GM23338 (cell line): ENCODE measurements at regions not wholly inside any gene's neighbourhood (a gene's known extent, or its start where the extent isn't known, plus 50 kb on each side); places are given as distances from the start of the nearest gene placed in this dataset.
"Not testable (repeated sequence)": the region's sequence is repeated elsewhere in the genome, so short reads cannot be mapped to it uniquely, and the experiment has no call there.

Experiments
- ATAC-seq: fragments of 200-7000 bp; cut with Tn5 transposase; 3 replicates; pipeline ENCODE4 v1.9.1; 2020
- DNase-seq: peaks from one replicate; pipeline ENCODE4 v3.0.0-alpha.2; 2015; ENCODE audit warnings: low spot score
- H2AFZ ChIP-seq: fragments of 200-600 bp; sonication (generic); 2 replicates; pipeline ENCODE4 v1.8.0; 2016; ENCODE audit warnings: antibody characterized with exemption, mild to moderate bottlenecking, moderate library complexity
- H3F3A ChIP-seq: fragments of 200-600 bp; sonication (generic); replicated peaks from 2 replicates; pipeline ENCODE4 v1.8.0; 2017; ENCODE audit warnings: antibody characterized with exemption, mixed run types, low read depth
- H3K27ac ChIP-seq: fragments of 200-600 bp; sonication (generic); 2 replicates; pipeline ENCODE4 v1.6.1; 2016; ENCODE audit warnings: low read depth
- H3K27me3 ChIP-seq: fragments of 200-600 bp; sonication (generic); 2 replicates; pipeline ENCODE4 v1.8.0; 2016; ENCODE audit warnings: mild to moderate bottlenecking, mixed run types, moderate library complexity; ENCODE audit not compliant: insufficient read depth
- H3K36me3 ChIP-seq: fragments of 200-600 bp; sonication (generic); 2 replicates; pipeline ENCODE4 v1.8.0; 2016; ENCODE audit warnings: mild to moderate bottlenecking; ENCODE audit not compliant: insufficient read depth
- H3K4me1 ChIP-seq: fragments of 200-600 bp; sonication (generic); 2 replicates; pipeline ENCODE4 v1.8.0; 2016; ENCODE audit warnings: mild to moderate bottlenecking, moderate library complexity; ENCODE audit not compliant: insufficient read depth
- H3K4me2 ChIP-seq: fragments of 200-600 bp; sonication (generic); 2 replicates; pipeline ENCODE4 v1.7.1; 2017; ENCODE audit warnings: mixed run types
- H3K4me3 ChIP-seq: fragments of 200-600 bp; sonication (generic); 2 replicates; pipeline ENCODE4 v1.6.1; 2016; ENCODE audit warnings: mixed run types
- H3K79me2 ChIP-seq: fragments of 200-600 bp; sonication (generic); replicated peaks from 2 replicates; pipeline ENCODE4 v1.8.0; 2017; ENCODE audit warnings: mild to moderate bottlenecking; ENCODE audit not compliant: insufficient read depth
- H3K9me2 ChIP-seq: fragments of 200-600 bp; sonication (generic); 2 replicates; pipeline ENCODE4 v1.8.0; 2017; ENCODE audit not compliant: insufficient read depth
- H4K20me1 ChIP-seq: fragments of 200-600 bp; sonication (generic); replicated peaks from 2 replicates; pipeline ENCODE4 v1.8.0; 2017; ENCODE audit warnings: mild to moderate bottlenecking; ENCODE audit not compliant: insufficient read depth
- H3K27ac Mint-ChIP-seq: 2 replicates; pipeline ENCODE4 v1.8.0; 2020; ENCODE audit warnings: inconsistent platforms, mild to moderate bottlenecking, moderate library complexity, mixed read lengths
- H3K27me3 Mint-ChIP-seq: 3 replicates; pipeline ENCODE4 v1.8.0; 2022; ENCODE audit warnings: low read depth, mild to moderate bottlenecking, moderate library complexity, mixed read lengths, inconsistent platforms; ENCODE audit not compliant: insufficient read depth, poor library complexity
- H3K36me3 Mint-ChIP-seq: 3 replicates; pipeline ENCODE4 v1.8.0; 2021; ENCODE audit warnings: low read depth, mild to moderate bottlenecking, inconsistent platforms, moderate library complexity, mixed read lengths
- H3K4me1 Mint-ChIP-seq: 3 replicates; pipeline ENCODE4 v1.8.0; 2020; ENCODE audit warnings: mild to moderate bottlenecking, inconsistent platforms, mixed read lengths
- H3K4me3 Mint-ChIP-seq: 3 replicates; pipeline ENCODE4 v1.8.0; 2021; ENCODE audit warnings: moderate library complexity, mild to moderate bottlenecking, inconsistent platforms, mixed read lengths
- H3K9me3 Mint-ChIP-seq: 3 replicates; pipeline ENCODE4 v1.8.0; 2020; ENCODE audit warnings: moderate library complexity, mild to moderate bottlenecking, inconsistent platforms, mixed read lengths
- EZH2 ChIP-seq: fragments of 200-600 bp; sonication (generic); IDR thresholded peaks from one replicate; pipeline ENCODE4 v1.8.0; 2017; ENCODE audit warnings: antibody characterized with exemption, mild to moderate bottlenecking, low read depth; ENCODE audit not compliant: unreplicated experiment
- NANOG ChIP-seq: IDR thresholded peaks from 2 replicates; pipeline ENCODE4 v1.6.1; 2016; ENCODE audit warnings: antibody characterized with exemption, borderline replicate concordance
- TF ChIP-seq, protein P1 (sequence below): fragments of 250-450 bp; sonication (Bioruptor Pico); IDR thresholded peaks from 2 replicates; pipeline ENCODE4 v1.5.0; 2020; ENCODE audit warnings: mild to moderate bottlenecking, moderate library complexity

DNA sequence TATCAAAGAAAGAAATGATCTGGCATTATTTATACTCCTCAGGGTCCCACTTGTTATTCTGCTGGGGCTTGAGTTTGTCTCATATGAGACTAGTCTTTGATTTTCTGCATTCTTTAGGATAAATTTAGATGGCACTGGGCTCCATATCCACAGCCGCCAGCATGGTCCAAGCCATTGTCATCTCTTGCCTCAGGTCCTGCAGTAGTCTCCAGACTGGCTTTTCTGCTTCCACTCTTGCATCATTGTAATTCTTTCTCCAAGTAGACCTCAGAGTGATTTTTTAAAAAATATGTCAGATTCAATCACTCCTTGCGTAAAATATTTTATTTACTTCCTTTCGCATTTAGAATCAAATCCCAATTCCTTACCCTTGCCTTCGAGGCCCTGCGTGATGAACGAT, 50.4 kb upstream of the ST3GAL6 start:
- peaks cover 31% of the 10 kb centered on the region for H3K4me1 ChIP-seq
- H3K4me3 ChIP-seq: no peak overlapping the region
- Mint-ChIP-seq H3K4me1 (peaks cover 29% of the 10 kb centered on the region), H3K27me3 (no peaks in the 10 kb centered on the region), H3K27ac (no peak overlapping the region), H3K36me3 (no peaks in the 10 kb centered on the region), H3K4me3 (no peak overlapping the region), H3K9me3 (peaks cover 3% of the 10 kb centered on the region)
- H3K36me3 ChIP-seq: no peaks in the 10 kb centered on the region
- no peak overlapping the region for H3K27ac ChIP-seq
- H3K4me2 ChIP-seq: no peak overlapping the region
- no peak overlapping the region for H2AFZ ChIP-seq
- H3K9me2 ChIP-seq: 0 out of 2 replicates have a peak, but pooled peaks cover 7% of the 10 kb centered on the region
- no peaks in the 10 kb centered on the region for H3K79me2 ChIP-seq
- H3K27me3 ChIP-seq: no peaks in the 10 kb centered on the region
- DNase-seq (no peak), ATAC-seq (no peak)
- H3F3A ChIP-seq: no peaks in the 10 kb centered on the region
- TF ChIP-seq, protein P1, sequence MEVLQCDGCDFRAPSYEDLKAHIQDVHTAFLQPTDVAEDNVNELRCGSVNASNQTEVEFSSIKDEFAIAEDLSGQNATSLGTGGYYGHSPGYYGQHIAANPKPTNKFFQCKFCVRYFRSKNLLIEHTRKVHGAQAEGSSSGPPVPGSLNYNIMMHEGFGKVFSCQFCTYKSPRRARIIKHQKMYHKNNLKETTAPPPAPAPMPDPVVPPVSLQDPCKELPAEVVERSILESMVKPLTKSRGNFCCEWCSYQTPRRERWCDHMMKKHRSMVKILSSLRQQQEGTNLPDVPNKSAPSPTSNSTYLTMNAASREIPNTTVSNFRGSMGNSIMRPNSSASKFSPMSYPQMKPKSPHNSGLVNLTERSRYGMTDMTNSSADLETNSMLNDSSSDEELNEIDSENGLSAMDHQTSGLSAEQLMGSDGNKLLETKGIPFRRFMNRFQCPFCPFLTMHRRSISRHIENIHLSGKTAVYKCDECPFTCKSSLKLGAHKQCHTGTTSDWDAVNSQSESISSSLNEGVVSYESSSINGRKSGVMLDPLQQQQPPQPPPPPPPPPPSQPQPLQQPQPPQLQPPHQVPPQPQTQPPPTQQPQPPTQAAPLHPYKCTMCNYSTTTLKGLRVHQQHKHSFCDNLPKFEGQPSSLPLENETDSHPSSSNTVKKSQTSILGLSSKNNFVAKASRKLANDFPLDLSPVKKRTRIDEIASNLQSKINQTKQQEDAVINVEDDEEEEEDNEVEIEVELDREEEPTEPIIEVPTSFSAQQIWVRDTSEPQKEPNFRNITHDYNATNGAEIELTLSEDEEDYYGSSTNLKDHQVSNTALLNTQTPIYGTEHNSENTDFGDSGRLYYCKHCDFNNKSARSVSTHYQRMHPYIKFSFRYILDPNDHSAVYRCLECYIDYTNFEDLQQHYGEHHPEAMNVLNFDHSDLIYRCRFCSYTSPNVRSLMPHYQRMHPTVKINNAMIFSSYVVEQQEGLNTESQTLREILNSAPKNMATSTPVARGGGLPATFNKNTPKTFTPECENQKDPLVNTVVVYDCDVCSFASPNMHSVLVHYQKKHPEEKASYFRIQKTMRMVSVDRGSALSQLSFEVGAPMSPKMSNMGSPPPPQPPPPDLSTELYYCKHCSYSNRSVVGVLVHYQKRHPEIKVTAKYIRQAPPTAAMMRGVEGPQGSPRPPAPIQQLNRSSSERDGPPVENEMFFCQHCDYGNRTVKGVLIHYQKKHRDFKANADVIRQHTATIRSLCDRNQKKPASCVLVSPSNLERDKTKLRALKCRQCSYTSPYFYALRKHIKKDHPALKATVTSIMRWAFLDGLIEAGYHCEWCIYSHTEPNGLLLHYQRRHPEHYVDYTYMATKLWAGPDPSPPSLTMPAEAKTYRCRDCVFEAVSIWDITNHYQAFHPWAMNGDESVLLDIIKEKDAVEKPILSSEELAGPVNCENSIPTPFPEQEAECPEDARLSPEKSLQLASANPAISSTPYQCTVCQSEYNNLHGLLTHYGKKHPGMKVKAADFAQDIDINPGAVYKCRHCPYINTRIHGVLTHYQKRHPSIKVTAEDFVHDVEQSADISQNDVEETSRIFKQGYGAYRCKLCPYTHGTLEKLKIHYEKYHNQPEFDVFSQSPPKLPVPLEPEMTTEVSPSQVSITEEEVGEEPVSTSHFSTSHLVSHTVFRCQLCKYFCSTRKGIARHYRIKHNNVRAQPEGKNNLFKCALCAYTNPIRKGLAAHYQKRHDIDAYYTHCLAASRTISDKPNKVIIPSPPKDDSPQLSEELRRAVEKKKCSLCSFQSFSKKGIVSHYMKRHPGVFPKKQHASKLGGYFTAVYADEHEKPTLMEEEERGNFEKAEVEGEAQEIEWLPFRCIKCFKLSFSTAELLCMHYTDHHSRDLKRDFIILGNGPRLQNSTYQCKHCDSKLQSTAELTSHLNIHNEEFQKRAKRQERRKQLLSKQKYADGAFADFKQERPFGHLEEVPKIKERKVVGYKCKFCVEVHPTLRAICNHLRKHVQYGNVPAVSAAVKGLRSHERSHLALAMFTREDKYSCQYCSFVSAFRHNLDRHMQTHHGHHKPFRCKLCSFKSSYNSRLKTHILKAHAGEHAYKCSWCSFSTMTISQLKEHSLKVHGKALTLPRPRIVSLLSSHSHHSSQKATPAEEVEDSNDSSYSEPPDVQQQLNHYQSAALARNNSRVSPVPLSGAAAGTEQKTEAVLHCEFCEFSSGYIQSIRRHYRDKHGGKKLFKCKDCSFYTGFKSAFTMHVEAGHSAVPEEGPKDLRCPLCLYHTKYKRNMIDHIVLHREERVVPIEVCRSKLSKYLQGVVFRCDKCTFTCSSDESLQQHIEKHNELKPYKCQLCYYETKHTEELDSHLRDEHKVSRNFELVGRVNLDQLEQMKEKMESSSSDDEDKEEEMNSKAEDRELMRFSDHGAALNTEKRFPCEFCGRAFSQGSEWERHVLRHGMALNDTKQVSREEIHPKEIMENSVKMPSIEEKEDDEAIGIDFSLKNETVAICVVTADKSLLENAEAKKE (CRISPR knock-in tag): no peak
- TF ChIP-seq EZH2: no peak
- no peak for TF ChIP-seq NANOG
- no peaks in the 10 kb centered on the region for H4K20me1 ChIP-seq

DNA sequence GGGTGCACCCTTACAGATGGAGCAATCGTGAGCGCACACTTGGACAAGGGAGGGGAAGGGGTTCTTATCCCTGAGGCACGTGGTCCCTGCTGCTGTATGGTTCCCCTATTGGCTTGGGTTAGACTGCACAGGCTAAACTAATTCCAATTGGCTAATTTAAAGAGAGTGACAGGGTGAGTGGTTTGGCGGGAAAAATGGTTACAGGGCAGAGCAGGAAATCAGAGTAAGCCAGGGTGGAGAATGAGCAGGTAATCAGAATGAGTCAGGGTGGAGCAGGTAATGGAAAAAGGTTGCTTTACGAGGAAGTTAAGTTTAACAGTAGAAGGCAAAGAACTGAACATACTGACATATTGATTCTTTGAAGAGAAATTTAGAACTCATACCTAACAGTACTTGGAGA, 49.8 kb upstream of the ST3GAL6 start:
- peaks cover 29% of the 10 kb centered on the region for H3K4me1 ChIP-seq
- not testable (repeated sequence) for H3K9me3 Mint-ChIP-seq, H3K36me3 Mint-ChIP-seq, H3K27me3 ChIP-seq, H3K9me2 ChIP-seq, H4K20me1 ChIP-seq, H3K27ac Mint-ChIP-seq, H3K27ac ChIP-seq, H2AFZ ChIP-seq, H3F3A ChIP-seq, H3K4me2 ChIP-seq, DNase-seq, ATAC-seq, H3K36me3 ChIP-seq, H3K27me3 Mint-ChIP-seq, H3K79me2 ChIP-seq, H3K4me3 ChIP-seq, H3K4me3 Mint-ChIP-seq
- H3K4me1 Mint-ChIP-seq: peaks cover 29% of the 10 kb centered on the region
